Prostate gland (tissue), 2 donors: ENCODE measurements at regions not wholly inside any gene's neighbourhood (a gene's known extent, or its start where the extent isn't known, plus 50 kb on each side); places are given as distances from the start of the nearest gene placed in this dataset.

Source experiments
- POLR2A ChIP-seq: fragments of 450-650 bp; IDR thresholded peaks from one replicate; pipeline ENCODE4 v1.6.1; 2016; ENCODE audit warnings: antibody characterized with exemption, mild to moderate bottlenecking
- TF ChIP-seq, protein P1 (sequence below), 4 experiments: fragments of 200-600 bp in 2 of 4; fragments of 450-650 bp in 2 of 4; sonication (generic) in 2 of 4; IDR thresholded peaks; 1 replicate in 3 of 4; 2 replicates in 1 of 4; pipeline ENCODE4 v1.5.1; 2016 to 2019; ENCODE audit warnings: antibody characterized with exemption in 4 of 4, mild to moderate bottlenecking in 2 of 4, moderate library complexity in 2 of 4

DNA sequence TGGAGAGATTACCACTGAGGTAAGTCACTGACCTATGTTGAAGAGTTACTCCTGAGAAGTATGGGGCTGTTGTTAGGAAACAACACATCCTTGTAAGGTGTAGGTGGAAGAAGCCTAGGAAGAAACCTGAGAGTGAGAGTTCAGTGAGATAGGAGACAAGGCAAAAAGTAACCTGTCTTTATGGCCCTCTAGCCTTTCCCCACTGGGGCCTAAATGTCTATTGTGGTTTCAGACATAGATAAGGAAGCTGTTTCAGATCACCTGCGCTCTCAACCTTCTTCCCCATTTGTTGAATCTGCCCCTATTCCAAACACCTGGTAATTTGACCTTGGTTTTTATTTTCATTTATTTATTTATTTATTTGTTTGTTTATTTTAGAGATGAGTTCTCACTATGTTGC, 397.1 kb upstream of the RORB start:
- no peak for TF ChIP-seq POLR2A
- TF ChIP-seq, protein P1, sequence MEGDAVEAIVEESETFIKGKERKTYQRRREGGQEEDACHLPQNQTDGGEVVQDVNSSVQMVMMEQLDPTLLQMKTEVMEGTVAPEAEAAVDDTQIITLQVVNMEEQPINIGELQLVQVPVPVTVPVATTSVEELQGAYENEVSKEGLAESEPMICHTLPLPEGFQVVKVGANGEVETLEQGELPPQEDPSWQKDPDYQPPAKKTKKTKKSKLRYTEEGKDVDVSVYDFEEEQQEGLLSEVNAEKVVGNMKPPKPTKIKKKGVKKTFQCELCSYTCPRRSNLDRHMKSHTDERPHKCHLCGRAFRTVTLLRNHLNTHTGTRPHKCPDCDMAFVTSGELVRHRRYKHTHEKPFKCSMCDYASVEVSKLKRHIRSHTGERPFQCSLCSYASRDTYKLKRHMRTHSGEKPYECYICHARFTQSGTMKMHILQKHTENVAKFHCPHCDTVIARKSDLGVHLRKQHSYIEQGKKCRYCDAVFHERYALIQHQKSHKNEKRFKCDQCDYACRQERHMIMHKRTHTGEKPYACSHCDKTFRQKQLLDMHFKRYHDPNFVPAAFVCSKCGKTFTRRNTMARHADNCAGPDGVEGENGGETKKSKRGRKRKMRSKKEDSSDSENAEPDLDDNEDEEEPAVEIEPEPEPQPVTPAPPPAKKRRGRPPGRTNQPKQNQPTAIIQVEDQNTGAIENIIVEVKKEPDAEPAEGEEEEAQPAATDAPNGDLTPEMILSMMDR (IDR thresholded peaks at IDR 0.05), result no peak
